NCI-H2107 (cell line): ENCODE measurements at regions not wholly inside any gene's neighbourhood (a gene's known extent, or its start where the extent isn't known, plus 50 kb on each side); places are given as distances from the start of the nearest gene placed in this dataset.

Experiments
- DNase-seq: peaks from one replicate; lab custom pipeline; 2025; lab: John Stamatoyannopoulos, UW

DNA sequence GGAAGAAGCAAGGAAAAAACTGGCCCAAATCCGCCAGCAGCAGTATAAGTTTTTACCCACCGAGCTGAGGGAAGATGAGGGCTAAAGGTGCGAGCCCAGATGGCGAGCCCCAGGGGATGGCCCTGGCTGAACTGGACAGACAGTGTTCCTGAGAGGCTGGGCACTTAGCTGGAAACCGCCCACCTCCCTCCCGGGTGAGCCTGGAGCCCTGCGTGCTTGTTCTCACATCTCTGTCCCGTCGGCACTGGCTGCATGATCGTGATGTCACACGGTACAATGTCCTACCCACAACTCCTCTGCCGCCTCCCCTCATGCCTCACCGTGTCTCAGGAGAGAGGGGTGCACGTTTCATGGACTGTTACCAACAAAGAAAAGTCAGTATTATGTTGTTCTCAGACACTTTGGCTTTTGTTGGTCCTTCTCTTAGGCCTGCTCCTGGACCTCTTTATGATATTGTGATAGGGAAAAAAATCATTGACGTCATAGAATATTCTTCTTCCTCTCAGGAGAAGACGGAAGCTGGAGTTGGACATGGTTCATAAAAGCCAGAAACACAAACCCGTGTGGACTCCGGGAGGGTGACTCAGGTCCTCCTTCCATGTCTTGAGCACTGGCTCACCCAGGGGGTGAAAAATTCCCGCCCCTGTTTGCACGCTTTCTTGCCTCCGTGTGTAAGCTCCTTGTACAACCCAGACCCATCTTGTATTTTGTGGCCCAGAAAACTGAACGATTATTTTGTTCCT lies 201.8 kb upstream of the TPM1 start:
- no peak for DNase-seq

DNA sequence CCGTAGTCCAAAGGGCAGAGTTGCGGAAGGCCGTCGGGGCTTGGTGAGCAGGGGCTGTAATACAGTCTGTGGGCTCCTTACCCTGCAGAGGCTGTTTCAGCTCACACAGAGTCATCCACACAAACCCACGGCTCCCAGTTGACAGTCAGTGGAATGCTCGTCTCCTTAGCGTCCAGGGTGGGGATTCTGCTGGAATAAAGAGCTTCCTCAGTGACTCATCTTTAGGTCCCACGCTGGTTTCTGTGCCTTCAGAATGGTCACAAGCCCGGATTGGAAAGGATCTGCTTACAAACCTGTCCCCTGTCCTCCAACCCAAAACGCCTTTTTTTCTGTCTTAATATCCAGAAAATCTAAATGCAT lies 201.3 kb upstream of the TPM1 start:
- no peak for DNase-seq

DNA sequence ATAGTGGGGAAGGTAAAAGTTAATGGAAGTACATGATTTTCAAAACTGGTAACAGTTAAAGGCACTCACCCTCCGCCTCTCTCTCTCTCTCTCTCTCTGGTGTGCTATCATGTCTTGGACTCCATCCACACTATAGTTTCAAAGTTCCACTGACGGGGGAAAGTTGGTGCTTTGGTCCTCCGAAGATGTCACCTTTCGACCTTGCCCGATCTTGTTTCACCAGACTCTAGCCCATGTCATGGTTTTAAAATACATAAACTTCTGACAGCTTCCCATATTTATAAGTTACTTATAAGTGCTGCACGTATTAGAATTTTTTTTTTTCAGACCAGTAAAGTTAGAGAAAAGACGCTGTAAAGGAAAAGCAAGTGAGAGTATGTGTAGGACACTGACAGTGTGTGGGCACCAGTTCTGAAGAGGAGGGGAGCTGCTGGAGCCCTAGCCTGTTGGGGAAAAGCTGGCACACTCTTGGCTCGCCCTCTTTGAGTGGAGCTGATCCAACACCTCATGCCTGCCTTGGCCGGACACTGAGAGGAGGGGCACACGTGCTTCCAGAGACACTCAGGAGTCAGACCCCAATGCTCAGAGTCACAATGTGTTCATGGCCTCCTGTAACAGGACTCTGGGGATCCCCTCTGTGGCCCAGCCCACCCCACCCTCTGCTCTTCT lies 200.5 kb upstream of the TPM1 start:
- DNase-seq: no peak

DNA sequence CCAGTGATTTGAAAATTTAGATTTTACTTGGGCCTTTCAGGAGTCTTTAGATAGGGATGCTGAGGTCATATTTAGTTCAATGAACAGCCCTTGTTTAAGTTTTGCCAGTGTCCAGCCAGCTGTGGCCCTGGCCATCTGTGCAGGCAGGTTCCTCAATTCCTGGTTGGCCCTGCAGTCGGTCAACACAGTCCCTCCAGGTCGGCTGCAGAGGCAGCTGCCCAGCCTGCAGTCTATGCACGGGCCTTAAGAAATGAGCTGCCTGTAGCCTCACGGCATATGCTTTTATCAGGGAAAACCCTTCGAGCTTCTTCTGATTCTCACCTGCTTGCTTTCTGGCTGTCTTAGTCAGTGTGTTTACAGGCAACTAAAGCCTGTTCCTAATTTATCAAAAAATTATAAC lies 199.2 kb upstream of the TPM1 start:
- no peak for DNase-seq

DNA sequence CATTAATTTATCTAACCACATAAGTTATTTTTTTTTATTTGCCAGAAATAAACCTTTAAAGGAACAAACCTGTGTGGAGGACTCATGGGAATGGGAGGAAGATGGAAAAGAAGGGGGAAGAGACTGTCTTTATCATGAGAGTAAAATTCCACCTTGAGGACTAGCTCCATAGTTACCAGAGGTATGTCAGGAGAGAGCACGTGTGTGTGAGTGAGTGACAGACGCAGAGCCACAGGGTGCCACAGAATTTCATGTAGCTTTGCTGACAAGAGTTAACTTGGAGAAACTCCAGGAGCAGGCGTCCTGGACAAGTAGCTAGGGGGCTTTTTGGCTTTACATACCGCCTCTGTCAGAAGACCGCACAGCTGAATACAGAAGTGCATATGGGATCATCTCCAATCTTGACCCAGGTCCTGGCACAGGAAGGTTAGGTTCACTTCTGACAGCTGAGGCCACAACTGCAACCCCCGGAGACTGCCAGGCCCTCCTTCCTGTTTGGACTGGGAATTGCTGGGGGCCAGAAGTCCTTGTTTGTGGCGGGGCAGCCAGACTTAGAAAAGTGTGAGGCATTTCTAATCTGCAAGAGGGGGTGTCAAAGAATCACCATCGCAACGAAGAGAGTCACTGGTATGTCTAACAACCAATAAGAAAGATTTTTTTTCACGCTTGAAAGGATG lies 197.8 kb upstream of the TPM1 start:
- no peak for DNase-seq

DNA sequence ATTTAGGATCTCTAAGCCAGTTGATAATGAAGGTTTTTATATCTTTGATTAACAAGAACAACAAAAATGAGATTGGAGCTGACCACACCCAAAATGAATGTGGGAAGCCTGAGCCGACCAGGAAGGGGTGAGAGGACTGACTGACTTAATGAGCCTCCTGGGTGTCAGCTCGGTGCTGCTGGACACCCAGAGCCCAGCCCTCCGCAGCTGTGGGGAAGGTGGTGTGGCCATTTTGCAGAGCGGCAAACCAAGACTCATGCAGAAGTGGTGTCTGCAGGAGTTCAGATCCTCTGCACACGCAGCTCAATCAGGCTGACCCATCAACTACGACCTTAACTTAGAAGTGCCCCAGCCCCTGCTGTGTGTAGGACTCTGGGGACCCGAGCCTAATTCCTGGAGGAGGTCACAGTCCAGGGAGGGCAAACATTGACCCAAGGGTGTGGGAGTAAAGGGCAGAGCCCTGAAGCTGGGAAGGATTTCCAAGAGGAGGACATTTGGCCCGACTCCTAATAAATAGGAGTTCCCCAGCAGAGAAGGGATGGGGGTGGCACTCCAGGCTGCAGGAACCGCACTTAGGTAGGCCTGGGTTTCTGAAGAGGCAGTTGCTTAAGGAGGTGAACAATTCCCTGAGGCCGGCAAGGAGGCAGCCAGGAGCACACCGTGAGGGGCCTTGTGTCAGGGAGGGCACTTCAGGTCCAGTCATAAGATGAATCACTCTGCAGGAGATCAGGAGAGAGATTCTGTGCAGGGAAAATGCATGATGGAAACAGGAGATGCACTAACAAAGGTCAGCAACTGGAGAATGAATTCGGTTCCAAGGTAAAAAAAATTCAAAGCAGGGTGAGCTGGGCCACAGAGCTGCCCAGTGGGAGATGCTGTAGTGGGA lies 197.1 kb upstream of the TPM1 start:
- DNase-seq: no peak

DNA sequence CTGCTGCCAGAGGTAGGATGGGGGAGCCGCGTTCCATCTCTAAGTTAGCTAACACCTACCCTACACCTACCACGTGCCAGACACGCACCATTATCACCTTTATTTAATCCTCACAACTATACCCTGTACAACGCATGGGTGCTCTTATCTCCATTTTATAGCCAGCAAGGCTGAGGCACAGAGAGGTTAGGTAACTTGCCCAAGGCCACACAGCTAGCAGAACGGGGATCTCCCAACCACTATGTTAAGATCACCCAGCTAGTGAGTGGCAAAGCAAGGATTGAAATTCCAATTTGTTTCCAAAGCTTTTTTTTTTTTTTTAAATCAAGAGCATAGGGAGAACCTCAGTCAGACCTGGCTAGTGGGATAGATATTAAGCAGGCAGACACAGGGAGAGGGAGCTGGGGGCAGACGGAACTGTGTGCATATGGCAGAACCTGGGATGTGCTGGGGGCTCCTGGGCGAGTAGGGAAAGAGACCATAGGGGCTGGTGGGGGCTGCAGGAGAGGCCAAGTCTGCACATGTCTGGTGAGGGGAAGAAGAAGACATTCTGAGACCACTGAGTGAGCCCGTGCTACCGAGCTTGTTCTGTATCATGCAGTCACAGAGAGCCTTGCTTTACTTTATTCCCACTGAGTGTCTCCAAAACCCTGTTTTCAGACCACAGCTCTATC lies 196.3 kb upstream of the TPM1 start:
- no peak for DNase-seq

DNA sequence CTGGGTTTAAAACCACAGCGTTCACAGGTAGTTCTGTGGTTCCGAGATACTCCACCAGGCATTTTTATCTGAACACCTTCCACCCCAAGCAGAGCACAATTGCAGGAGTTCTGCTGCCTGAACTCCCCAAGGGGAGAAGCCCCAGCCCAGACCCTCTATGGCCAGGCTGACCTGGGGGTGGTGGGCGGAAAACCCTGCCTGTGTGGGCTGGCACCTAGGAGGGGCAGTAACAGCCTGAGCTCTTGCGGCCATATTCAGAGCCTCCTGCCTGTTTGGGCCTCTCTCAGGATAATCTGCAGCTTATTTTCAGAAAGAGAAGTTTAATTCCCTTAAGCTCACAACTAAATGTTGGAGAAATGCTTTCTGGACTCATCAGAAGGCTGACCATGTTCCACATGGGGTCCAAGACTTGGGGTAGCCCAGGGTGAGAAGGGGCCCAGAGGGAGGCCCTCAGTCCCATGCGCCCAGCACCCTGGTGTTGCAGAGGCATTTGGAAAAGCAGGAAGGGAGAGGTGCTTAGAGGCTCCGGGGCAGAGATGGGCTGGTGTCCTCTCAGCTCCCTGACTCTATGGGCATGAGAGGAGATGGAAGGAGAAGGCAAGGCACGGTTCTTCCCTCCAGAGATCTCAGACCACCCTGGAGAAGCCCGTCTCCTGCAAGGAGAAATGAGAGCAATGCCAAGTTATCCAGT lies 195.6 kb upstream of the TPM1 start:
- DNase-seq: no peak

DNA sequence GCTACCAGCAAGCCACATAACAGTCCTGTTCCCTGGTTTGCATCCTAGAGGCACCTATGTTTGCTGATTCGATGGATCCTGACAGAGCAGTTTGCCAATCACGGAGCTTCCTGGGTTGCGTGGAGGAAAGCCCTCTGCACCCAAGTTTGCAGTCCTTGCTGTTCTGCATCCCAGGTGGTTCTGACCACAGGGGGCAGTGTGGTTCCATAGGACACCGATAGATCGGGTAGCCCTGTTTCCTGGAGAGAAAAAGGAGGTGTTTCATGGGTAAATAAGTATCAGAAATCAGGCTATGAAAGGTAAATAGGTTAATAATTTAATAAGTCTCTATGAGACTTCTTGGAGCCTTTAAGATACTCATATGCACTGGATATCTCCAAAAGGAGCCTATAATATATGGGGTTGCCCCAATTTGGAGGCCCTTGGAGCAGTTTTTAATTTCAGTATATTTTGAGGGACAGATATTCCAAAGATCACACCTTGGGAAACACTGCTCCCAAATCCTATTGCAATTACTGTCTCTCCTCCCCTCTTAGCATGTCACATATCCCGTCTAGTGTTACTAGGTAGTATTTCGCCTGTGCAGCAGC lies 194.6 kb upstream of the TPM1 start:
- DNase-seq: no peak

DNA sequence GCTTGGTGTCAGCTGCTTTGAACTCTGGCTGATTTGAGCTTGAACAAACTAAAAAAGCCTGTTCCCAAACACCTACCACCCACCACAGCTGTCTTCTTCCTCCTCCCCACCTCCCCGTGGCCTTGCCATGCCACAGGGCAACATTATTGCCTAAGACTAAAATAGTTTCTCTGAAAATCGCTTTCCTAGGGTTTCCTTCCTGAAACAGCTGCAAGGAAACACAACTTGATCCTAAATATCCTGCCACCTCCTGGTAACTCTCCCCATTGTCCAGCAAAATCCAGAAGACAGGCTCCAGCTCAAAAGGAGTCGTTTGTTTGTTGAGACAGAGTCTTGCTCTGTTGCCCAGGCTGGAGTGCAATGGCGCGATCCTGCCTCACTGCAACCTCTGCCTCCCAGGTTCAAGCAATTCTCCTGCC lies 193.9 kb upstream of the TPM1 start:
- no peak for DNase-seq

DNA sequence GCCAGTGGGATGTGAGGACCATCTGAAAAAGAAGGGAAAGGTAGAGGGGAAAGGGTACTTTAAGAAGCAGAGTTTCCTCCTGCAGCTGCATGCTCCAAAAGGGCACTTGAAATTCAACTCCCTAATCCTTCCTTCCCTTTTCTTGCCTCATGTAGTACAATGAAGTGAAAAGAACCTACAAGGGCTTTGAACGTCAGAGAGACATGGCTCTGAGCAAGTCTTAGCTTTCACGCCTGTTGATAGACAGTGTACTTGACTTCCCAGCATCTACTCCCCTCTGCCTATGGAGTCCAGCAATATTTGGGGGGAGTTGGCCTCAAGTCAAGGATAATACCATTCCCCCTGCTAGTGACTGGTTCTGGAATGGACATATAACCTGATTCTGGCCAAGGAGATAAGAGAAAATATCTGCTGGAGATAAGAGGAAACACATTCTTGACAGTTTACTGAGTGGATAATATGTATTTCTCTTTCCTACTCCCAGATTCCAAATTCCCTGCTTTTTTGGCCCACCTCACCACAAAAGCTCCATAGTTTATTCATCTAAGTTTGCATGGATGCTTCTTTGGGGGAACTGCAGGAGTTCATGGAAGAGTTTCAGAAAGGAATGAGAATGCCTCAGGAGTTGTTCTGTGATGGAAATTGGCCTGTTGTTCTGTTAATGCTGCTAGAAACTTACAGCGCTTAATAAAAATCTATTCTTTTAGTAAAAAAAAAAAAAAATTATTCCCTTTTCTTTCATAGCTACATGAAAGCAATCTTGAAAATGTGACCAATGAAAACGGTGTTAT lies 193.0 kb upstream of the TPM1 start:
- DNase-seq: no peak

DNA sequence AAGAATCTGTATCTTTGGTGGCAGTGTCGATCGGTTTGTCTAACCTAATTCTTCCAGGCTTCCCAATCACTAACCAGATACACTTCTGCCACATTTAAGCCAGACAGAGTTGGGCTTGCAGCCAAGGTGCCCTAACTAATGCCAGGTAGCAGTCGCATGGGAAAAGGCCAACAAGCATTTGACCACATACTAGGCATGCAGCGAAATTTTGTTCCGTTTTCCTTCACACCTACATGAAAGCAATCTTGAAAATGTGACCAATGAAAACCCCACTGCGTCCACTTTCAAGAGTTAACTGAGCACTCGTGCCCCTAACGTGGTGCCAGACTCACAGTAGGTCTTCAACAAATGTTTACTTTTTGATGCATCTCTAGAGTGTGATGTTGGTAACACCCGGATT lies 192.2 kb upstream of the TPM1 start:
- no peak for DNase-seq

DNA sequence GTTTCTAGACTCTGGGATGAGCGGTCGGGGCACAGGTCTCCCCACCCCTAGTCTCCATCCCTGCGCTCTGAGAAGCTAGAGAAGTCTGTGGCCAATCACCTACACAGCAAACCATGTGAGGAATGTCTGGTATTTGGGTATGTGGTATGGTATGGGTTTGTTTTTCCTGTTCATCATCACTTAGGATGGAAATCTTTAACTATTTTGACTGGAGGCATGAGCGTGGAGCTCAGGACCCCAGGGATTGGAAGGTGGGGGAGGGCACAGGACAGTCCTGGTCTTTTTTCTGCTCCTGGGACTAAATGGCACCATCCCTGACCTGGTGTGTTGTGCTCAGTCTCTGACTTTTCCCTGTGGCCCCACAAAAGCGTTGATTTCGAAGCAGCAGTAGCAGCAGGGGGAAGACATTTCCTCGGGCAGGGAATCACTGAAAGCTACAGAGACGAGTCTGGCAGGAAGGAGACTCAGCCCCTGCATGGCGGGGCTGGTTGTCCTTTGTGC lies 191.7 kb upstream of the TPM1 start:
- DNase-seq: no peak

DNA sequence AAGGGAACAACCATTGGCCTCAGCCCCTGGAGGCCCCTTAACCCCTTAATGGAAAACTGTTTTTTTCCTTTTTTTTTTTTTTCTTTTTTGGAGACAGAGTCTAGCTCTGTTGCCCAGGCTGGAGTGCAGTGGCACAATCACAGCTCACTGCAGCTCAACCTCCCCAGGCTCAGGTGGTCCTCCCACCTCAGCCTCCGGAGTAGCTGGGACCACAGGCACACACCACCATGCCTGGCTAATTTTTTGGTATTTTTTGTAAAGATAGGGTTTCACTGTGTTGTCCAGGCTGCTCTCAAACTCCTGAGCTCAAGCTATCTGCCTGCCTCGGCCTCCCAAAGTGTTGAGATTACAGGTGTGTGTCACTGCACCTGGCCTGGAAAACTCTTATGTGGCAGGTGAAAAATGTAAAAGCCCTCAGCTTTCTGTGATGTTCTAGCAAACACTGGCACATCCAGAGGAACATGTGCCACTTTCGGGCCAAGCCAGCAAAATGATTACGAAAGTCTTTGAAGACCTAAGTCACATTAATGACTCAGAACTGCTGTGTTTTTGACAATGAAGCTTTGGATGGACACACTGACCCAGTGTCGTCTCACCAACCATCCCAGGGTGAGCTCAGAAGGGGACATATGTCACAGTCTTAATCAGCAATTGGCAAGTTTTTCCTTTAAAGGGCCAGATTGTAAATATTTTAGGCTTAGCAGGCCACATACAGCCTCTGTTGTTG lies 189.3 kb upstream of the TPM1 start:
- DNase-seq: no peak

DNA sequence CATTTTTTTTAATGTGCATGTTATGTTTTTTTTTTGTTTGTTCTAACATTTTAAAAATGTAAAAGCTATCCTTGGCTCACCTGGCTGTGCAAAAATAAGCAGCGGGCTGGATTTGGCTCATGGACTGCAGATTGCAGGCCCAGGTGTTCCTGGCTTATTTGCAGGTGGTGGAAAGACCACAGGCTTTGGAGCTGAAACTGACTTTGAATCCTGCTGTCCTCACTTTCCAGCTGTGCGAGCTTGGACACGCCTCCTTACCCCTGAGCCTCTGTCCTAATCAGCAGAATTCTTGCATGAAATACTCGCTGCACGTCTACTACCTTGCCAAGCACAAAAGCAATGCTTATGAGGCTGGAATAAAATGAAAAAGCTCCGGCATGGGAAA lies 188.7 kb upstream of the TPM1 start:
- no peak for DNase-seq

DNA sequence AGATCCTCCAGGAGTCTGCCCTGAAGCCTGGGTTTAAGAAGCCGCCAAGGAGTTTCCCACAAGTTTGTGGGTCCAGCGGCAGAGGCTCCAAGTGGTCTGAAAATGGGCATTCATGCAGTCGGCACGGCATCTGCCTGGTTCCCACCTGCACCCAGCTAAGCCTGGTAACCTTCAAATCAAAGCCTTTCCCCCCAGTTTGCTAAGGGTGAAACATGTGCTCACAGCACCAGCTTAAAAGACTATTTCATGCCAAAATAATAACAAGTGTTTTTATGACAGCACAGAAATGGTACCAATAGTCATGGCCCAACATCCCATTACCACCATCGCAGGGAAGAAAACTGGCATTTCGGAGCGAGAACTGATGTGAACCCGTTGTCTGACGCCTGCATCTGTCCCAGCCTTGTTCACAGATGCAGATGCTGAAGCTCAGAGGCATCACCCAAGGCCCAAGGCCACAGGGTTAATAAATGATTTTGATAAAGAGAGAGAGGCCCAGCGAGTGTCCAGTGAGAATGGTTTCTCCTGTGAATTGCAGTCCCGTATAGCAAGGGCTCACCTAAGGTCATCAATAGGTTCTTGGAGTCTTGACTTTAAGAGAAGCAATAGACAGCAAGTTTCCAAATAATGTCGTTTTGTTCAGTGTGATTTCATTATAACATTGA lies 188.0 kb upstream of the TPM1 start:
- DNase-seq: no peak

DNA sequence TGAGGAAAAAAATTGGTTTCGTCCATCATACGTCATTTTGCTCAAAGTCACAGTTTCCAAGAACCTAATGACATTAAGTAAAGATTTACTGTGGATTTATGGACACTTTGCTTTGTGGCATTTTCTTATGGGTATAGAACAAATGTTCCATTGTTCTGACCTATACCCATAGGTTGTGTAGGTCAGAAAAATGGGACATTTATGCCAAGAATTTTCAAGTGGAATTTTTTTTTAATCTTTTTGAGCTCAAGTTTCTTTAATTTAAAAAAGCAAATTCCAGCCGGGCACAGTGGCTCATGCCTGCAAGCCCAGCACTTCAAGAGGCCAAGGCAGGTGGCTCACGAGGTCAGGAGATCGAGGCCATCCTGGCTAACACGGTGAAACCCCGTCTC lies 187.5 kb upstream of the TPM1 start:
- no peak for DNase-seq

DNA sequence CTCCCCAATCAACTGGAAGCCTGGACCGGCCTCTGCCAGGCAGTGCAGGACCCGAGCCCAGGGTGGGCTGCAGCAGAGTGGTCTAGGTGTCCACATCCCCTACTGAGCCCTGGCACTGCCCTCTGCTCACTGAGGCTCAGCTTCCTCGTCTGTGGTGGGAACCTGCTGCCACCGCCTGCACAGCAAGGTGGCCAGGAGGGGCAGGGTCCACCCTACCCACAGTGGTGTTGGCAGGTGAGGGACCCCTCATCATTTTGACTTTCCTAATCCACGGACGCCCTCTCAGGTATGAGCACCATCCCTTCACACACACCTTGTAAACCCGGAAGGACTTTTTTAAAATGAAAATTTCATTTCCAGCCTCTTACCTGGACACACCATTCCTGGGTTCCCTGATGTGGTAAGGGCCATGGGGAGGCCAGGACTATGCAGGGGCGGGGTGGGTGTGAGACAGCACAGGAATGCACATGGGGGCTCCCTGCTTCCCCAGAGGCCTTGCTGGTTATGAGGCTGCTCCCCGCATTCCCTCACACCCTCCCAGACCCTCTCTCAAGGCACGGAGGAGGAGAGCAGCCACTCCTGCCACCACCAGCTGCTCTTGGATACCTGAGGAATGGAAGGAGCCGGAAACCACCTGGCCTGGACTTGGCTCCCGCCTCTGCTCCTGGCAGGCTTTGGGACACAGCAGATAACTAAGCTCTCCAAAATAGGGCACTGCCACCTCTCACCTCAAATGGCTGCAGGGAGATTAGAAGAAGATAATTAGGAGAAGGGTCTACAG lies 185.9 kb upstream of the TPM1 start:
- no peak for DNase-seq
